Trophoblast cell (in vitro differentiated cells and primary cell): ENCODE measurements at regions not wholly inside any gene's neighbourhood (a gene's known extent, or its start where the extent isn't known, plus 50 kb on each side); places are given as distances from the start of the nearest gene placed in this dataset.

ENCODE experiments used
- DNase-seq, 2 donors: peaks; one replicate each; pipeline ENCODE4 v3.0.0-alpha.2; 2016
- H2AFZ ChIP-seq: 2 replicates; pipeline ENCODE4 v1.6.1; 2013; ENCODE audit warnings: low read length, moderate library complexity, mild to moderate bottlenecking; ENCODE audit not compliant: insufficient read depth, poor library complexity
- H2AK5ac ChIP-seq: 2 replicates; pipeline ENCODE4 v1.6.1; 2013; ENCODE audit warnings: mild to moderate bottlenecking, low read length
- H2BK120ac ChIP-seq: 2 replicates; pipeline ENCODE4 v1.6.1; 2013; ENCODE audit warnings: low read length, mild to moderate bottlenecking, moderate library complexity; ENCODE audit not compliant: insufficient read depth, poor library complexity
- H2BK12ac ChIP-seq: 2 replicates; pipeline ENCODE4 v1.6.1; 2013; ENCODE audit warnings: mild to moderate bottlenecking, low read length, moderate library complexity
- H2BK5ac ChIP-seq: 2 replicates; pipeline ENCODE4 v1.6.1; 2013; ENCODE audit warnings: low read length, low read depth, moderate library complexity, mild to moderate bottlenecking; ENCODE audit not compliant: poor library complexity
- H3K14ac ChIP-seq: 2 replicates; pipeline ENCODE4 v1.6.1; 2013; ENCODE audit warnings: mild to moderate bottlenecking, low read length
- H3K18ac ChIP-seq: 2 replicates; pipeline ENCODE4 v1.6.1; 2013; ENCODE audit warnings: mild to moderate bottlenecking, low read length
- H3K23ac ChIP-seq: 2 replicates; pipeline ENCODE4 v1.6.1; 2013; ENCODE audit warnings: low read length
- H3K27ac ChIP-seq: 2 replicates; pipeline ENCODE4 v1.5.1; 2013; ENCODE audit warnings: low read depth, mild to moderate bottlenecking, inconsistent platforms, low read length, moderate library complexity
- H3K27me3 ChIP-seq: 2 replicates; pipeline ENCODE4 v1.6.1; 2013; ENCODE audit warnings: inconsistent platforms, mild to moderate bottlenecking, low read length, moderate library complexity; ENCODE audit not compliant: insufficient read depth
- H3K36me3 ChIP-seq, 2 experiments: 1 replicate in 1 of 2; 2 replicates in 1 of 2; pipeline ENCODE4 v1.6.1; 2013; ENCODE audit warnings: low read length in 2 of 2, mild to moderate bottlenecking in 2 of 2, moderate library complexity in 1 of 2; ENCODE audit not compliant: insufficient read depth in 2 of 2, control insufficient read depth in 1 of 2
- H3K4ac ChIP-seq: 2 replicates; pipeline ENCODE4 v1.6.1; 2013; ENCODE audit warnings: low read depth, mild to moderate bottlenecking, low read length, moderate library complexity
- H3K4me1 ChIP-seq, 2 experiments: 1 replicate in 1 of 2; 2 replicates in 1 of 2; pipeline ENCODE4 v1.6.1; 2013; ENCODE audit warnings: low read length in 2 of 2, mild to moderate bottlenecking in 2 of 2, moderate library complexity in 1 of 2; ENCODE audit not compliant: insufficient read depth in 2 of 2, control insufficient read depth in 1 of 2
- H3K4me2 ChIP-seq: 2 replicates; pipeline ENCODE4 v1.6.1; 2013; ENCODE audit warnings: inconsistent platforms, mild to moderate bottlenecking, low read length, moderate library complexity
- H3K4me3 ChIP-seq: 2 replicates; pipeline ENCODE4 v1.5.1; 2013; ENCODE audit warnings: mild to moderate bottlenecking, low read depth, low read length, inconsistent platforms
- H3K79me1 ChIP-seq: one replicate; pipeline ENCODE4 v1.6.1; 2013; ENCODE audit warnings: low read length
- H3K79me2 ChIP-seq: 2 replicates; pipeline ENCODE4 v1.6.1; 2013; ENCODE audit warnings: low read length, mild to moderate bottlenecking; ENCODE audit not compliant: control insufficient read depth, insufficient read depth, poor library complexity
- H3K9ac ChIP-seq: 2 replicates; pipeline ENCODE4 v1.6.1; 2013; ENCODE audit warnings: mild to moderate bottlenecking, low read length
- H3K9me3 ChIP-seq: 2 replicates; pipeline ENCODE4 v1.6.1; 2013; ENCODE audit warnings: low read depth, mild to moderate bottlenecking, control low read depth, inconsistent platforms, low read length; ENCODE audit not compliant: insufficient read depth
- H4K12ac ChIP-seq: 2 replicates; pipeline ENCODE4 v1.6.1; 2013; ENCODE audit warnings: low read depth, mild to moderate bottlenecking, low read length, moderate library complexity
- H4K8ac ChIP-seq: 2 replicates; pipeline ENCODE4 v1.6.1; 2013; ENCODE audit warnings: low read depth, mild to moderate bottlenecking, low read length, moderate library complexity
- H4K91ac ChIP-seq: one replicate; pipeline ENCODE4 v1.6.1; 2013; ENCODE audit warnings: low read depth, mild to moderate bottlenecking, low read length, moderate library complexity
- WGBS: extraction: QIAGEN DNeasy Blood & Tissue Kit; methylation state at CpG from one replicate; pipeline ENCODE4 v1.1.7; 2013; ENCODE audit warnings: missing lambda C conversion rate; ENCODE audit not compliant: insufficient read length, insufficient coverage; ENCODE audit errors: extremely low coverage; 5-methylcytosine and 5-hydroxymethylcytosine counted together

DNA sequence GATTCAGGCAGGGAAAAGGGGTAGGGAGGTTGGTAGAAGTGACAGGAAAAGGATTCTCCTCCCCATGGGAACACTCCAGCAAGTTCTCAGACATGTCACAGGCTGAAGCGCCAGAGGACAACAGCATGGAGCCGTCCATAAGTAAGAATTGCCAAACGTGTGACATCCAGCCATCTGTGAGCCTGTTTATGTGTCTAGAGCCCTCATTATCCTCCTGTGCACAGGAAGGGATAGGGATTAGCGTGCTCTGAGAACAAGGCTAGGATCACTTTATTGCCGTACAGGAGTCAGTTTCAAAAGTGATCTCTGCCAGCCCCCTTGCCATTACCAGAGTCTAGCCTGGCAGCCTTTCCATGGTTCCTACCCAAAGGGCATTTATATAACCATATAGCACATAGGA is 549.5 kb downstream of the NTRK3 start:
- no peaks in the 10 kb centered on the region for H3K27me3 ChIP-seq
- H3K14ac ChIP-seq, result no peak overlapping the region
- no peak overlapping the region for H4K91ac ChIP-seq
- H4K8ac ChIP-seq, result no peak overlapping the region
- no peak overlapping the region for H2BK5ac ChIP-seq
- H3K79me1 ChIP-seq, result no peaks in the 10 kb centered on the region
- H3K4me3 ChIP-seq, result no peak overlapping the region
- no peak overlapping the region for H2BK120ac ChIP-seq
- no peak overlapping the region for H3K9ac ChIP-seq
- no peak overlapping the region for H3K4ac ChIP-seq
- no peaks in the 10 kb centered on the region for H3K9me3 ChIP-seq
- DNase-seq, result no peak
- H3K27ac ChIP-seq, result no peak overlapping the region
- H3K18ac ChIP-seq, result no peak overlapping the region
- no peak overlapping the region for H3K23ac ChIP-seq
- H2AK5ac ChIP-seq, result no peak overlapping the region
- no CpG with 5 or more reads among the region's 5 CpGs for WGBS
- H3K36me3 ChIP-seq, result no peaks in the 10 kb centered on the region
- H3K79me2 ChIP-seq, result no peaks in the 10 kb centered on the region
- H2BK12ac ChIP-seq, result no peak overlapping the region
- no peak overlapping the region for H3K4me2 ChIP-seq
- no peak overlapping the region for H2AFZ ChIP-seq
- no peaks in the 10 kb centered on the region for H3K4me1 ChIP-seq
- no peak overlapping the region for H4K12ac ChIP-seq

DNA sequence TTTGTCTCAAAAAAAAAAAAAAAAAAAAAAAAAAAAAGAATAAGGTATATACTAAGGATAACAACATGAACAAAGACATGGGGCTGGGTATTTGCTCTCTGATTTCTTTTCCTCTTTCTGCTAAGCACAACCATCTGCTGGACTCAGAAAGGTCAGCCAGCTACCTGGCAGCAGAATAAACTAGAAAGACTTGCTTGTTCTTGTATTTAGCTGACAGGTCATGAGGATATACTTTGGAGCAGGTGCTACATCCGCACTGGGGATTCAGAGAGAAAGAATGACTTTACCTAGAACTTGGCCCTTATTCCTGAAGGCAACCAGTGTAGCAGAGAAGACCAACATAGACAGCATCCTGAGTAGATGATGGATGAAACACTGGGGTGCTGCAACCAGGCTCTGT is 550.5 kb downstream of the NTRK3 start:
- Histone ChIP-seq H3K4me1 (no peaks in the 10 kb centered on the region), H4K12ac (no peak overlapping the region), H3K79me1 (no peaks in the 10 kb centered on the region), H3K27ac (no peak overlapping the region), H3K14ac (no peak overlapping the region), H2AK5ac (no peak overlapping the region), H3K23ac (no peak overlapping the region), H3K79me2 (no peaks in the 10 kb centered on the region), H4K8ac (no peak overlapping the region), H4K91ac (no peak overlapping the region), H2AFZ (no peak overlapping the region), H3K36me3 (no peaks in the 10 kb centered on the region), H3K9ac (no peak overlapping the region), H3K4me2 (no peak overlapping the region), H2BK120ac (no peak overlapping the region), H3K4me3 (no peak overlapping the region), H3K9me3 (no peaks in the 10 kb centered on the region), H3K18ac (no peak overlapping the region), H2BK5ac (no peak overlapping the region), H2BK12ac (no peak overlapping the region), H3K27me3 (no peaks in the 10 kb centered on the region), H3K4ac (no peak overlapping the region)
- no peak for DNase-seq
- WGBS, result no CpG with 5 or more reads among the region's 1 CpG

DNA sequence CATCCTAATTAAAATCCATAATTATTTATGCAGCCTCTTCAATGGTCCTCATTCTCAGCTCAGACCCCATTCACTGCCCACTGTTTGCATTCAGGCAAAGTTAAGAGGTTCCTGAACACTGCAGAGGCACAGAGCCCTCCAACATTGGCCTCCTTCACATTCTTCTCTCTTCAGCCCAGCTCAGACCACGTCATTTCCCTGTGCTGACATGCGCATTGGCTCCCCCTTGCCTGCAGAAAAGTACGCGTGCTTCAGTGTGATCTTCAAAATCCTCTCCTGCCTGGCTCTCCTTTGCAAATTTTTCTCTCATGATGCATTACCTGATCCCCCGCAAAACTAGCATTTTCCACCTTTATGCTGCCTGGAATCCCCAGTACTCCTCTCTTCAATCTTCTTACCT is 552.3 kb downstream of the NTRK3 start:
- Histone ChIP-seq H4K91ac (no peak overlapping the region), H2BK5ac (no peak overlapping the region), H3K23ac (no peak overlapping the region), H3K4me1 (no peaks in the 10 kb centered on the region), H3K79me2 (no peaks in the 10 kb centered on the region), H4K12ac (no peak overlapping the region), H3K4ac (no peak overlapping the region), H3K36me3 (no peaks in the 10 kb centered on the region), H2AK5ac (no peak overlapping the region), H3K79me1 (no peaks in the 10 kb centered on the region), H3K14ac (no peak overlapping the region), H3K27me3 (no peaks in the 10 kb centered on the region), H3K27ac (no peak overlapping the region), H2BK120ac (no peak overlapping the region), H2AFZ (no peak overlapping the region), H3K9ac (no peak overlapping the region), H4K8ac (no peak overlapping the region), H3K4me3 (no peak overlapping the region), H2BK12ac (no peak overlapping the region), H3K4me2 (no peak overlapping the region), H3K18ac (no peak overlapping the region), H3K9me3 (no peaks in the 10 kb centered on the region)
- no peak for DNase-seq
- WGBS, result no CpG with 5 or more reads among the region's 5 CpGs

DNA sequence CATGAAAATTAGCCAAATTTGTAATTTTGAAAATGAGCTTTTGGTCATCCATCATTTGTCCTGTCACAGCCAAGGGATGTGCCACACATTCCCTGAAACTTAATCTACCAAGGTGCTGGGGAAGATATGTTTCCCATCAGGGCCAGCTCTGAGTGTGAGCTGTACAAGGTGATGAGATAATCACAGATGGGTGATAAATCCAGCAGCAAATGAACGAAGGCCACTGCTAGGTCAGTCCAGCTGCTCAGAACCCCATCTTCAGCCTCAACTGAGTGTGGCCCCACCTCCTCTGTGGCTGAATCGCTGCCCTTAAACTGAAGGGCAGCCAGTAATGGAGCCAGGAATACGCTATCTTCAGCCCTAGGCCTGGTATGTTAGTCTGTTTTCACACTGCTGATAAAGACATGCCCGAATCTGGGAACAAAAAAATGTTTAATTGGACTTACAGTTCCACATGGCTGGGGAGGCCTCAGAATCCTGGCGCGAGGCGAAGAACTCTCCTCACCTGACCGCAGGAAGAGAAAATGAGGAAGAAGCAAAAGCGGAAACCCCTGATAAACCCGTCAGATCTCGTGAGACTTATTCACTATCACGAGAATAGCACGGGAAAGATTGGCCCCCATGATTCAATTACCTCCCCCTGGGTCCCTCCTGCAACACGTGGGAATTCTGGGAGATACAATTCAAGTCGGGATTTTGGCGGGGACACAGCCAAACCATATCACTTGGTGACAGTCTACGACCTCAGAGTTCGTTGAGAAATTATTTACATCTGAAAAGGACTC is 553.0 kb downstream of the NTRK3 start:
- no peaks in the 10 kb centered on the region for H3K79me1 ChIP-seq
- H2BK120ac ChIP-seq, result no peak overlapping the region
- no peak overlapping the region for H4K12ac ChIP-seq
- no peak overlapping the region for H3K14ac ChIP-seq
- DNase-seq, result no peak
- no peak overlapping the region for H2AFZ ChIP-seq
- H3K4me1 ChIP-seq, result no peaks in the 10 kb centered on the region
- no peak overlapping the region for H3K27ac ChIP-seq
- no peak overlapping the region for H2BK12ac ChIP-seq
- H3K4me3 ChIP-seq, result no peak overlapping the region
- no peak overlapping the region for H3K23ac ChIP-seq
- H4K8ac ChIP-seq, result no peak overlapping the region
- H3K36me3 ChIP-seq, result no peaks in the 10 kb centered on the region
- no peaks in the 10 kb centered on the region for H3K79me2 ChIP-seq
- no peak overlapping the region for H4K91ac ChIP-seq
- H3K27me3 ChIP-seq, result no peaks in the 10 kb centered on the region
- H3K18ac ChIP-seq, result no peak overlapping the region
- H3K4ac ChIP-seq, result no peak overlapping the region
- no peak overlapping the region for H3K9ac ChIP-seq
- H3K4me2 ChIP-seq, result no peak overlapping the region
- no peaks in the 10 kb centered on the region for H3K9me3 ChIP-seq
- no peak overlapping the region for H2AK5ac ChIP-seq
- WGBS, result no CpG with 5 or more reads among the region's 18 CpGs
- no peak overlapping the region for H2BK5ac ChIP-seq
